ENCODE measurements at regions not wholly inside any gene's neighbourhood (a gene's known extent, or its start where the extent isn't known, plus 50 kb on each side); places are given as distances from the start of the nearest gene placed in this dataset.

- DNase-seq = no peak
Measured at GRCh38 chr13:75124415-75124814, 357.6 kb downstream of the TBC1D4 start.

- DNase-seq = peak; percentile 12
Measured at GRCh38 chr13:75123428-75123827, 358.5 kb downstream of the TBC1D4 start.

GRCh38 chr13:75120085-75120484, 361.9 kb downstream of the TBC1D4 start:
- DNase-seq = no peak

- DNase-seq = no peak
Measured at GRCh38 chr13:75115171-75115570, 366.8 kb downstream of the TBC1D4 start.

GRCh38 chr13:75103976-75104375, 378.0 kb downstream of the TBC1D4 start:
- no peak for DNase-seq

GRCh38 chr13:75102001-75102716, 379.8 kb downstream of the TBC1D4 start:
- DNase-seq = no peak

- no peak for DNase-seq
Measured at GRCh38 chr13:75101348-75101747, 380.6 kb downstream of the TBC1D4 start.

GRCh38 chr13:75092143-75092542, 389.8 kb downstream of the TBC1D4 start:
- no peak for DNase-seq

- DNase-seq = no peak
Measured at GRCh38 chr13:75091718-75092117, 390.3 kb downstream of the TBC1D4 start.

GRCh38 chr13:75090872-75091615, 390.9 kb downstream of the TBC1D4 start:
- DNase-seq = no peak

- DNase-seq = no peak
Measured at GRCh38 chr13:75088915-75089314, 393.1 kb downstream of the TBC1D4 start.

- no peak for DNase-seq
Measured at GRCh38 chr13:75079226-75079625, 402.7 kb downstream of the TBC1D4 start.

GRCh38 chr13:75076476-75076875, 405.5 kb downstream of the TBC1D4 start:
- DNase-seq = no peak

- no peak for DNase-seq
Measured at GRCh38 chr13:75073786-75074185, 408.2 kb downstream of the TBC1D4 start.

- no peak for DNase-seq
Measured at GRCh38 chr13:75072891-75073290, 409.1 kb downstream of the TBC1D4 start.

GRCh38 chr13:75072368-75072767, 409.6 kb downstream of the TBC1D4 start:
- no peak for DNase-seq

GRCh38 chr13:75071796-75072195, 410.2 kb downstream of the TBC1D4 start:
- no peak for DNase-seq

- DNase-seq = no peak
Measured at GRCh38 chr13:75071395-75071794, 410.6 kb downstream of the TBC1D4 start.

GRCh38 chr13:75061909-75062308, 420.1 kb downstream of the TBC1D4 start:
- no peak for DNase-seq

- no peak for DNase-seq
Measured at GRCh38 chr13:75055296-75055695, 426.7 kb downstream of the TBC1D4 start.

- DNase-seq = no peak
Measured at GRCh38 chr13:75052616-75053015, 429.4 kb downstream of the TBC1D4 start.

GRCh38 chr13:75050419-75051046, 431.4 kb downstream of the TBC1D4 start:
- DNase-seq = no peak

GRCh38 chr13:75049735-75050335, 432.1 kb downstream of the TBC1D4 start:
- DNase-seq = no peak

GRCh38 chr13:75042807-75043206, 439.2 kb downstream of the TBC1D4 start:
- DNase-seq = no peak
